HFF-Myc (cell line): ENCODE measurements at regions not wholly inside any gene's neighbourhood (a gene's known extent, or its start where the extent isn't known, plus 50 kb on each side); places are given as distances from the start of the nearest gene placed in this dataset.
"Not testable (repeated sequence)": the region's sequence is repeated elsewhere in the genome, so short reads cannot be mapped to it uniquely, and the experiment has no call there.

ENCODE experiments used
- DNase-seq: peaks from one replicate; pipeline ENCODE4 v3.0.0-alpha.2; 2011; ENCODE audit warnings: low read depth; ENCODE audit errors: extremely low read depth
- H3K4me3 ChIP-seq: replicated peaks from 2 replicates; pipeline ENCODE4 v1.5.1; 2011; ENCODE audit warnings: low read depth, mild to moderate bottlenecking, control low read depth, low read length
- TF ChIP-seq, protein P1 (sequence below): IDR thresholded peaks from 2 replicates; pipeline ENCODE4 v1.5.1; 2012; ENCODE audit warnings: mild to moderate bottlenecking, low read depth, low read length, control low read depth; ENCODE audit errors: missing control alignments

DNA sequence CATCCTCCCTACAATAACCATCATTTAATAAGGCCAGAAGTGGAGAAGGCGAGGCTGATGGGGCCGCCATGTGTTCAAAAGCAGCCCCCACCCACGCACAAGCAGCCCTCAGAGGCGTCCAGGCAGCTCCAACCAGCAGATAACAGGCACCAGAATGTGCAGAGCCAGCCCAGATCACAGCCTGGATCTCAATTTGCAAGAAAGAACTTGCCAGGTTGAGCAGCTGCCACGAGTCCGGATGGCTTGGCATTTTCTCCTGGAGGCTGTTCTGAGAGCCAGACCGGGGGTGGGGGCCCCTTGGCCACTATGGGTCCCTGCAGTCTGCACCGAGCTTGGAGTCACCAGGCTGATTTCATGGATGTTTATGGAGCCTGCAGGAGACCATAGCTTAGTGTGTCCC is 338.1 kb downstream of the PREX1 start:
- DNase-seq = no peak
- H3K4me3 ChIP-seq = no peak overlapping the region

DNA sequence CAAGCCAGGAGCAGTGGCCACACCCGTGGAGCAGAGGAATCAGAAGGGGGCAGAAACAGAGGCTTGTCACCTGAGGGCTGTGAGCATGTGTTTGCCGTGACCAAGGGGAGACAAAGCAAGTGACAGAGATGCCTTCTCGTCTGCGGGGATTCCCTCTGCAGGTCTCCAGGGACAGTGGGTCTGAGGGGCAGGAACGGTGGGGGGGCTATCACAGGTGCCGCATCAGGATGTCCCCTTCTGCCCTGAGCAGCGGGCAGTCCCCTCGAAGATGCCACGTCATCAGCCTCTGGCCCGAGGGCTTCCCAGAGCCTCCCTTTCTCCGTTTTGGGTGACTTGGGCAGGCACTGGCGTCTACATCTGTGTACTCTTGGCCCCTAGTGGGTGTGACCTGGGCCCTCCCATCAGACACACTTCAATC is 338.7 kb downstream of the PREX1 start:
- TF ChIP-seq, protein P1, sequence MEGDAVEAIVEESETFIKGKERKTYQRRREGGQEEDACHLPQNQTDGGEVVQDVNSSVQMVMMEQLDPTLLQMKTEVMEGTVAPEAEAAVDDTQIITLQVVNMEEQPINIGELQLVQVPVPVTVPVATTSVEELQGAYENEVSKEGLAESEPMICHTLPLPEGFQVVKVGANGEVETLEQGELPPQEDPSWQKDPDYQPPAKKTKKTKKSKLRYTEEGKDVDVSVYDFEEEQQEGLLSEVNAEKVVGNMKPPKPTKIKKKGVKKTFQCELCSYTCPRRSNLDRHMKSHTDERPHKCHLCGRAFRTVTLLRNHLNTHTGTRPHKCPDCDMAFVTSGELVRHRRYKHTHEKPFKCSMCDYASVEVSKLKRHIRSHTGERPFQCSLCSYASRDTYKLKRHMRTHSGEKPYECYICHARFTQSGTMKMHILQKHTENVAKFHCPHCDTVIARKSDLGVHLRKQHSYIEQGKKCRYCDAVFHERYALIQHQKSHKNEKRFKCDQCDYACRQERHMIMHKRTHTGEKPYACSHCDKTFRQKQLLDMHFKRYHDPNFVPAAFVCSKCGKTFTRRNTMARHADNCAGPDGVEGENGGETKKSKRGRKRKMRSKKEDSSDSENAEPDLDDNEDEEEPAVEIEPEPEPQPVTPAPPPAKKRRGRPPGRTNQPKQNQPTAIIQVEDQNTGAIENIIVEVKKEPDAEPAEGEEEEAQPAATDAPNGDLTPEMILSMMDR = no peak

More for the DNA sequence above, 338.1 kb downstream of the PREX1 start:
- TF ChIP-seq, protein P1 = no peak

DNA sequence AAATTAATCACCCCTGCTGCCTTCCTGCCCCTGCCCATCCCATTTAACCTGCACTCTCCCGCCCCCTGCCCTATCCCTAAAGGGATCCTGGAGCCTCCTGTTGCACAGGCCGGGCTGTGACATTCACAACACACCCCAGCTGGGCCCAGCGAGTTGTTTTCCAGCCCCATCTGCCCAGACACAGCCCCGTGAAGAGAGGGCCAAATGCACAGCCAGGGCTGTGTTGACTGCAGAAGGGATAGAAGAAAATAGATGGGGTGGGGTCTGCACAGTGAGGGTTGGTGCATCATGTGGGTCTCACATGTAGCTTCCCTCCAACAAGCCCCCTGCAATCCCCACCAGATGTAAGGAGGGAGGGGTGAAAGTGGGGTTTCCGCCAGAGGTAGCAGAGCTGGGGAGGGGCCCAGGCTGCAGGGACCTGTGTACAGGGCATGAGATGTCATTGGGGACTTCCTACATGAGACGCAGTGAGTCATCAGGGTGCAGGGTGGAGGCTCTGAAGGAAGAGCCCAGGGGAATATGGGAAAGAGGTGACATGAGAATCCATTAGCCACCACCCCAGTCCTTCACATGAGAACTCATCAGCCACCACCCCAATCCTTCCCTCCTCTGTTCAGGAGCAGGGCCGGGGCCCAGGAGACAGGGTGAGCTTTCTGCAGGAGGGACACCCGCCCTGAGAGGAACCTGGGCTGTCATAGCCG is 339.3 kb downstream of the PREX1 start:
- not testable (repeated sequence) for DNase-seq

More for the DNA sequence above, 338.7 kb downstream of the PREX1 start:
- DNase-seq = no peak
- no peak overlapping the region for H3K4me3 ChIP-seq

DNA sequence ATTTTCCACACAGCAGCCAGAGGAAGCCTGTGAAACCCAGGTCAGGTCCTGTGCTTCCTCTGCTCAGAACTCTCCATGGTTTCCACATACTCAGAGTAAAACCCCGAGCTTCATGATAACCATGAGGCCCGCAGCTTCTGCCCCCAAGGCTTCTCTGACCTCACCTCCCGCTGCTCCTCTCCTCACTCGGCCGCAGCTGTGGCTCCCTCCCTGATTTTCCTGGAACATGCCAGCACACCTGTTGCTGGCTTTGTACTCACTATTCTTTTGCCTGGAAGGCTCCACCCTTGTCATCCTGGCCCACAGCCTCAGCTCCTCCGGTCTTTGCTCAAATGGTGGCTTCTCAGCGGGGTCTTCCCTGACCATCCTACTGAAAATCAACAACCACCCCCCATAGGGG is 341.7 kb downstream of the PREX1 start:
- no peak for DNase-seq
- TF ChIP-seq, protein P1 = no peak
- no peak overlapping the region for H3K4me3 ChIP-seq

More for the DNA sequence above, 339.3 kb downstream of the PREX1 start:
- not testable (repeated sequence) for H3K4me3 ChIP-seq

DNA sequence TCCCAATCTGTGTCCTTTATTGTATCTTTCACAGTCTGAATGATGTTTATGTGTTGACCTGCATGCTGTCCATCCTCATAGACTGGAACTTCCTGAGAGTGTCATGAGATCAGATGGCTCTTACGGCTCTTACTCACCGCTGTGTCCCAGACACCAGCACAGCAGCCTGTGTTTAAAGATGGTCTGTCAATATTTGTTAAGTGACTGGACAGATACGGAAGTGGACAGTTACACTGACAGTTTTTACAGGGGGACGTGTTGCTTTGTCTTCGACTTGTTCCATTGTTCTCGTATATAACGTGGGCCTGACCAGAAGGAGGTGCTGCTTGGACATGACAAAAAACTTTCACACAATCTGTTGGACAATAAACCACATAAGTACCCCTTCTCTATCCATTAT is 342.6 kb downstream of the PREX1 start:
- not testable (repeated sequence) for H3K4me3 ChIP-seq, DNase-seq

DNA sequence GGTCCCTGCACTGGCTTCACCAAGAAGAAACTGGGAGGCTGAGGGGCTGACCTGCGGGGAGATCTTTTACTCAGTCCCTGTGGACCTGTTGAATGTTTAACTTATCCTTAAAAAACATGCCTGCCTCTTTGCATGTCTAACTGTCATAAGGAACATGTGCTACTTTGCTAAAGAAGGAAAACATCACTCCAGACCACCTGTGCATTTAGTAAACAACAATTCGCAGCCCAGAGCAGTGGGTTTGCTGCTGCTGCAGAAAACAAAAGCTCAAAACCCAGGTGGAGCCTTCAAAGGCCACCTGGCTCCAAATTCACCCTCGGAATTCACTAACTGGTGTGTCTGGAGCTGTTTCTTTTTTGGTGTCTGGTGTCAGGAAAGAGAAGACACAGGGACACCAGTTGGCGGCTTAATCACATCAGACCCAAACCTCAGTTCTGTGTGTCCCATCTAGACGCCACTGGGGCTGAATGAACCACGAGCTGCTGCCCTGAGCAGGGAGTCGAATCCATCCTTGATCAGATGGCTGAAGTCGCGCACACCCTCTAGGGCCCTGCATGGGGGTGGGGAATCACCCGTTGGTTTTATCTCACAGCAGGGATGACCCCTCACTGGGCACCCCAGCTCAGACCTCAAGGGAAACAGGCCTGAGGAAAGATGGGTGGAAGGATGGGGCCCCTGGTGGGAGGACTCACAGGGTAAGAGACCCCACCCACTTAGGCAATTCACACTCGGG is 344.3 kb downstream of the PREX1 start:
- TF ChIP-seq, protein P1 = no peak
- no peak for DNase-seq
- H3K4me3 ChIP-seq = no peak overlapping the region

DNA sequence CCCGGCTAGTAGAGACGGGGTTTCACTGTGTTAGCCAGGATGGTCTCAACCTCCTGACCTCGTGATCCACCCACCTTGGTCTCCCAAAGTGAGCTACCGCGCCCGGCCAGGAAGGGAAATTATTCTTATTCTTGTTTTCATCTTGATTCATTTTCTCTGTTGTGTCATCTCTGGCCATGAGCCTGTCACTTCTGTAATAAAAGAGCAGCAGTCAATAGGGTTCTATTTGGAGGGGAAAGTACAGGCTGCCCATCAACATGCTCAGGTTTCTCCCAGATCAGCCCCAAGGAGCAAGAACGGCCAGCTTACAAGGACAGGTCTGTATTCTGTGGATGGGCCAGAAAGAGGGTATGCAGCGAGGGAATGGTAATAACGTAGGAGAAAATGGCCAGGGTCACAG is 345.0 kb downstream of the PREX1 start:
- H3K4me3 ChIP-seq = no peak overlapping the region
- TF ChIP-seq, protein P1 = no peak
- DNase-seq = no peak
